Gastroesophageal sphincter (tissue), 3 donors: ENCODE measurements at regions not wholly inside any gene's neighbourhood (a gene's known extent, or its start where the extent isn't known, plus 50 kb on each side); places are given as distances from the start of the nearest gene placed in this dataset.

Experiments used
- POLR2AphosphoS5 ChIP-seq: sonication (generic); formaldehyde crosslinking; IDR thresholded peaks from one replicate; pipeline ENCODE4 v1.6.1; 2017; ENCODE audit warnings: antibody characterized with exemption
- TF ChIP-seq, protein P1 (sequence below), 4 experiments: fragments of 200-600 bp in 2 of 4; fragments of 450-650 bp in 2 of 4; sonication (generic) in 1 of 4; IDR thresholded peaks; one replicate each; pipeline ENCODE4 v1.5.1; 2017 to 2019; ENCODE audit warnings: antibody characterized with exemption in 4 of 4, mild to moderate bottlenecking in 2 of 4, moderate library complexity in 2 of 4

DNA sequence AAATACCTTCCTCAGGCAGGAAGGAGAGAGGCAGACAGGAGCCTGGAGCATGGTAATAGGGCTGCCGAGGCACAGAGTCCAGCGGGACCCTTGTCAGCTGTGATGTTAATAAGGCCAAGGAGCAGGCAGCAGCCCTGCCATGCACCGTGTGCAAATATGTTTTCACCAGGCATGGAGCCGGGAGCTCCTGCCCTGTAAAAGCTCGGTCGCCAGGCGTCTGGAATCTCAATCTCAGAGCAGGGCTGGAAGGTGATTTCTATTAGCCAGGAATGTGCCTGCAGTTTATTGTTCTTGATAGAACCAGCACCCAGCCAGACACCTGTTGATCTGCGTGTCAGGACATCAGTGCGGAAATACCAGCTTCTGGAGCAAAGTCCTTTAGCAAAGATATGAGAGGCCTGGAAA, 469.8 kb downstream of the GLRX3 start:
- TF ChIP-seq, protein P1, sequence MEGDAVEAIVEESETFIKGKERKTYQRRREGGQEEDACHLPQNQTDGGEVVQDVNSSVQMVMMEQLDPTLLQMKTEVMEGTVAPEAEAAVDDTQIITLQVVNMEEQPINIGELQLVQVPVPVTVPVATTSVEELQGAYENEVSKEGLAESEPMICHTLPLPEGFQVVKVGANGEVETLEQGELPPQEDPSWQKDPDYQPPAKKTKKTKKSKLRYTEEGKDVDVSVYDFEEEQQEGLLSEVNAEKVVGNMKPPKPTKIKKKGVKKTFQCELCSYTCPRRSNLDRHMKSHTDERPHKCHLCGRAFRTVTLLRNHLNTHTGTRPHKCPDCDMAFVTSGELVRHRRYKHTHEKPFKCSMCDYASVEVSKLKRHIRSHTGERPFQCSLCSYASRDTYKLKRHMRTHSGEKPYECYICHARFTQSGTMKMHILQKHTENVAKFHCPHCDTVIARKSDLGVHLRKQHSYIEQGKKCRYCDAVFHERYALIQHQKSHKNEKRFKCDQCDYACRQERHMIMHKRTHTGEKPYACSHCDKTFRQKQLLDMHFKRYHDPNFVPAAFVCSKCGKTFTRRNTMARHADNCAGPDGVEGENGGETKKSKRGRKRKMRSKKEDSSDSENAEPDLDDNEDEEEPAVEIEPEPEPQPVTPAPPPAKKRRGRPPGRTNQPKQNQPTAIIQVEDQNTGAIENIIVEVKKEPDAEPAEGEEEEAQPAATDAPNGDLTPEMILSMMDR (IDR thresholded peaks at IDR 0.05): no peak
- TF ChIP-seq POLR2AphosphoS5: no peak
